ENCODE measurements at regions not wholly inside any gene's neighbourhood (a gene's known extent, or its start where the extent isn't known, plus 50 kb on each side); places are given as distances from the start of the nearest gene placed in this dataset.

- no peaks in the 10 kb centered on the region for H3K9me3 ChIP-seq (ENCODE audit: control insufficient read depth in 4 of 4, low read length in 3 of 4)
- no peak overlapping the region for H3K9ac ChIP-seq (ENCODE audit: low read depth in 1 of 2, low read length in 2 of 2)
- no peaks in the 10 kb centered on the region for H3K36me3 ChIP-seq (ENCODE audit: control insufficient read depth in 4 of 4, insufficient read depth in 3 of 4, low read depth in 1 of 4, low read length in 3 of 4)
- H3K4me1 ChIP-seq (ENCODE audit: control insufficient read depth in 4 of 4, insufficient read depth in 4 of 4, low read length in 3 of 4): no peaks in the 10 kb centered on the region
- no peak overlapping the region for H3K27ac ChIP-seq (ENCODE audit: low read depth in 1 of 2, low read length in 2 of 2)
- no peak overlapping the region for H3K4me3 ChIP-seq (ENCODE audit: low read depth in 1 of 3, low read length in 3 of 3)
- no peak for TF ChIP-seq ATF3 (IDR thresholded peaks at IDR 0.05)
- no peak for TF ChIP-seq SP1 (IDR thresholded peaks at IDR 0.05)
- no peak for TF ChIP-seq TAF1 (conservative IDR thresholded peaks at IDR 0.05)
- no peak for TF ChIP-seq NR2F2 (IDR thresholded peaks at IDR 0.05)
- TF ChIP-seq RAD21 (IDR thresholded peaks at IDR 0.05): no peak
- TF ChIP-seq ZBTB33 (IDR thresholded peaks at IDR 0.05): no peak
- no peak for TF ChIP-seq GABPA (IDR thresholded peaks at IDR 0.05 in 1 of 2, conservative IDR thresholded peaks at IDR 0.05 in 1 of 2)
- TF ChIP-seq RXRA (IDR thresholded peaks at IDR 0.05): no peak
- TF ChIP-seq, protein P1, sequence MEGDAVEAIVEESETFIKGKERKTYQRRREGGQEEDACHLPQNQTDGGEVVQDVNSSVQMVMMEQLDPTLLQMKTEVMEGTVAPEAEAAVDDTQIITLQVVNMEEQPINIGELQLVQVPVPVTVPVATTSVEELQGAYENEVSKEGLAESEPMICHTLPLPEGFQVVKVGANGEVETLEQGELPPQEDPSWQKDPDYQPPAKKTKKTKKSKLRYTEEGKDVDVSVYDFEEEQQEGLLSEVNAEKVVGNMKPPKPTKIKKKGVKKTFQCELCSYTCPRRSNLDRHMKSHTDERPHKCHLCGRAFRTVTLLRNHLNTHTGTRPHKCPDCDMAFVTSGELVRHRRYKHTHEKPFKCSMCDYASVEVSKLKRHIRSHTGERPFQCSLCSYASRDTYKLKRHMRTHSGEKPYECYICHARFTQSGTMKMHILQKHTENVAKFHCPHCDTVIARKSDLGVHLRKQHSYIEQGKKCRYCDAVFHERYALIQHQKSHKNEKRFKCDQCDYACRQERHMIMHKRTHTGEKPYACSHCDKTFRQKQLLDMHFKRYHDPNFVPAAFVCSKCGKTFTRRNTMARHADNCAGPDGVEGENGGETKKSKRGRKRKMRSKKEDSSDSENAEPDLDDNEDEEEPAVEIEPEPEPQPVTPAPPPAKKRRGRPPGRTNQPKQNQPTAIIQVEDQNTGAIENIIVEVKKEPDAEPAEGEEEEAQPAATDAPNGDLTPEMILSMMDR (IDR thresholded peaks at IDR 0.05; ENCODE audit: low read depth, low read length, missing input control): no peak
- no peak for TF ChIP-seq FOXA1 (IDR thresholded peaks at IDR 0.05)
- TF ChIP-seq REST (IDR thresholded peaks at IDR 0.05): no peak
- no peak for TF ChIP-seq MAX (IDR thresholded peaks at IDR 0.05)
- TF ChIP-seq FOXA2 (IDR thresholded peaks at IDR 0.05): no peak
- TF ChIP-seq YY1 (IDR thresholded peaks at IDR 0.05): no peak
- no peak for TF ChIP-seq EGR1 (IDR thresholded peaks at IDR 0.05; ENCODE audit: low read depth in 2 of 2)
- TF ChIP-seq HNF4A (conservative IDR thresholded peaks at IDR 0.05): no peak
- no peak for TF ChIP-seq JUND (IDR thresholded peaks at IDR 0.05)
- no peak for TF ChIP-seq HNF4G (IDR thresholded peaks at IDR 0.05)
- DNase-seq (ENCODE audit: low spot score): no peak
- no peaks in the 10 kb centered on the region for H3K27me3 ChIP-seq (ENCODE audit: control insufficient read depth in 4 of 4, insufficient read depth in 4 of 4, low read length in 3 of 4)
- 74% methylated on average over 11 of the region's 11 CpGs for WGBS
Observed at GRCh38 chr11:116601814-116602636, 170.8 kb downstream of the BUD13 start.
